ENCODE measurements at regions not wholly inside any gene's neighbourhood (a gene's known extent, or its start where the extent isn't known, plus 50 kb on each side); places are given as distances from the start of the nearest gene placed in this dataset.

DNA sequence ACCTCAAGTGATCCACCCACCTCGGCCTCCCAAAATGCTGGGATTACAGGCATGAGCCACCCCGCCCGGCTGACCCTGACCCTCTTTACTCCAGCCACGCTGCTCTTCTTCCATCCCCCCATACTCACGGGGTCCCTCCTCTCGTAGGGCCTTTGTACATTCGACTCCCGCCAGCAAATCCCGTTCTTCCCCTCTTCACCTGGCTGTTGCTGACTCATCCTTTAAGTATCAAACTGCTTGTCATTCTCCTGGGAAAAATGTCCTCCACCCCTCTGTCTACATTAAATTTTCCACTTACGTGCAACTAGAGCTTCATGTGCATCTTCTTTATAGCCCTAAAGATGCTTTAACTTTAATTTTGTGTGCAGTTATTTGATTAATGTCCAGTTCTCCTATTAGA is 203.1 kb downstream of the OPA1 start:
- TF ChIP-seq, protein P1, sequence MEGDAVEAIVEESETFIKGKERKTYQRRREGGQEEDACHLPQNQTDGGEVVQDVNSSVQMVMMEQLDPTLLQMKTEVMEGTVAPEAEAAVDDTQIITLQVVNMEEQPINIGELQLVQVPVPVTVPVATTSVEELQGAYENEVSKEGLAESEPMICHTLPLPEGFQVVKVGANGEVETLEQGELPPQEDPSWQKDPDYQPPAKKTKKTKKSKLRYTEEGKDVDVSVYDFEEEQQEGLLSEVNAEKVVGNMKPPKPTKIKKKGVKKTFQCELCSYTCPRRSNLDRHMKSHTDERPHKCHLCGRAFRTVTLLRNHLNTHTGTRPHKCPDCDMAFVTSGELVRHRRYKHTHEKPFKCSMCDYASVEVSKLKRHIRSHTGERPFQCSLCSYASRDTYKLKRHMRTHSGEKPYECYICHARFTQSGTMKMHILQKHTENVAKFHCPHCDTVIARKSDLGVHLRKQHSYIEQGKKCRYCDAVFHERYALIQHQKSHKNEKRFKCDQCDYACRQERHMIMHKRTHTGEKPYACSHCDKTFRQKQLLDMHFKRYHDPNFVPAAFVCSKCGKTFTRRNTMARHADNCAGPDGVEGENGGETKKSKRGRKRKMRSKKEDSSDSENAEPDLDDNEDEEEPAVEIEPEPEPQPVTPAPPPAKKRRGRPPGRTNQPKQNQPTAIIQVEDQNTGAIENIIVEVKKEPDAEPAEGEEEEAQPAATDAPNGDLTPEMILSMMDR (IDR thresholded peaks at IDR 0.05), result no peak
- no peak for TF ChIP-seq POLR2A (IDR thresholded peaks at IDR 0.05)

Measured in lower leg skin (tissue), 3 donors.